ENCODE measurements at regions not wholly inside any gene's neighbourhood (a gene's known extent, or its start where the extent isn't known, plus 50 kb on each side); places are given as distances from the start of the nearest gene placed in this dataset.

- no peak for TF ChIP-seq CTCF (conservative IDR thresholded peaks at IDR 0.05; ENCODE audit: low read length)
- no peak for TF ChIP-seq EZH2phosphoT487 (IDR thresholded peaks at IDR 0.05; ENCODE audit: borderline replicate concordance)
Measured at GRCh38 chr4:35652197-35652596, 592.1 kb downstream of the ARAP2 start.

Data from Loucy (cell line).